ENCODE measurements at regions not wholly inside any gene's neighbourhood (a gene's known extent, or its start where the extent isn't known, plus 50 kb on each side); places are given as distances from the start of the nearest gene placed in this dataset.

- H4K20me1 ChIP-seq (replicated peaks; ENCODE audit: insufficient read depth), result no peaks in the 10 kb centered on the region
- H3K79me2 ChIP-seq (replicated peaks; ENCODE audit: insufficient read depth), result no peaks in the 10 kb centered on the region
- Mint-ChIP-seq H3K4me3 (no peak overlapping the region), H3K27me3 (ENCODE audit: insufficient read depth, low read depth, poor library complexity) (peaks cover 8% of the 10 kb centered on the region), H3K4me1 (no peaks in the 10 kb centered on the region), H3K36me3 (ENCODE audit: low read depth) (peaks cover 34% of the 10 kb centered on the region), H3K9me3 (peaks cover 96% of the 10 kb centered on the region), H3K27ac (no peak overlapping the region)
- no peaks in the 10 kb centered on the region for H3K27me3 ChIP-seq (ENCODE audit: insufficient read depth)
- no peak overlapping the region for H2AFZ ChIP-seq
- no peaks in the 10 kb centered on the region for H3K9me2 ChIP-seq (ENCODE audit: insufficient read depth)
- no peak for TF ChIP-seq REST (IDR thresholded peaks at IDR 0.05; ENCODE audit: unreplicated experiment)
- no peak for TF ChIP-seq STAT1 (IDR thresholded peaks at IDR 0.05; ENCODE audit: unreplicated experiment)
- TF ChIP-seq ZNF331 (CRISPR knock-in tag; IDR thresholded peaks at IDR 0.05; ENCODE audit: low read depth), result no peak
- no peak for TF ChIP-seq JUNB (IDR thresholded peaks at IDR 0.05; ENCODE audit: unreplicated experiment)
- TF ChIP-seq CREB1 (CRISPR knock-in tag; IDR thresholded peaks at IDR 0.05; ENCODE audit: low read depth), result no peak
- TF ChIP-seq ETS1 (IDR thresholded peaks at IDR 0.05), result no peak
- no peak for TF ChIP-seq POLR2AphosphoS5 (IDR thresholded peaks at IDR 0.05; ENCODE audit: low read depth)
- no peak for TF ChIP-seq CTCF (conservative IDR thresholded peaks at IDR 0.05; ENCODE audit: low read depth in 2 of 2)
- no peak for TF ChIP-seq EZH2phosphoT487 (IDR thresholded peaks at IDR 0.05; ENCODE audit: unreplicated experiment)
- TF ChIP-seq NANOG (IDR thresholded peaks at IDR 0.05; ENCODE audit: borderline replicate concordance), result no peak
- no peak for TF ChIP-seq ZNF114 (CRISPR knock-in tag; IDR thresholded peaks at IDR 0.05)
- TF ChIP-seq EZH2 (IDR thresholded peaks at IDR 0.05; ENCODE audit: low read depth, unreplicated experiment), result no peak
- no peak for TF ChIP-seq ZNF462 (CRISPR knock-in tag; IDR thresholded peaks at IDR 0.05)
- H3F3A ChIP-seq (replicated peaks; ENCODE audit: low read depth), result no peaks in the 10 kb centered on the region
- H3K4me2 ChIP-seq, result no peak overlapping the region
- H3K27ac ChIP-seq (ENCODE audit: low read depth), result no peak overlapping the region
- ATAC-seq, result no peak
- DNase-seq (ENCODE audit: low spot score), result no peak
- H3K36me3 ChIP-seq (ENCODE audit: insufficient read depth), result no peaks in the 10 kb centered on the region
- no peaks in the 10 kb centered on the region for H3K4me1 ChIP-seq (ENCODE audit: insufficient read depth)
- no peak overlapping the region for H3K4me3 ChIP-seq
Measured at GRCh38 chr7:67462781-67463191, 466.2 kb downstream of the TYW1 start.
